ENCODE measurements at regions not wholly inside any gene's neighbourhood (a gene's known extent, or its start where the extent isn't known, plus 50 kb on each side); places are given as distances from the start of the nearest gene placed in this dataset.

GRCh38 chr2:226680719-226681118 is 118.9 kb downstream of the IRS1 start:
- DNase-seq = no peak

DNA sequence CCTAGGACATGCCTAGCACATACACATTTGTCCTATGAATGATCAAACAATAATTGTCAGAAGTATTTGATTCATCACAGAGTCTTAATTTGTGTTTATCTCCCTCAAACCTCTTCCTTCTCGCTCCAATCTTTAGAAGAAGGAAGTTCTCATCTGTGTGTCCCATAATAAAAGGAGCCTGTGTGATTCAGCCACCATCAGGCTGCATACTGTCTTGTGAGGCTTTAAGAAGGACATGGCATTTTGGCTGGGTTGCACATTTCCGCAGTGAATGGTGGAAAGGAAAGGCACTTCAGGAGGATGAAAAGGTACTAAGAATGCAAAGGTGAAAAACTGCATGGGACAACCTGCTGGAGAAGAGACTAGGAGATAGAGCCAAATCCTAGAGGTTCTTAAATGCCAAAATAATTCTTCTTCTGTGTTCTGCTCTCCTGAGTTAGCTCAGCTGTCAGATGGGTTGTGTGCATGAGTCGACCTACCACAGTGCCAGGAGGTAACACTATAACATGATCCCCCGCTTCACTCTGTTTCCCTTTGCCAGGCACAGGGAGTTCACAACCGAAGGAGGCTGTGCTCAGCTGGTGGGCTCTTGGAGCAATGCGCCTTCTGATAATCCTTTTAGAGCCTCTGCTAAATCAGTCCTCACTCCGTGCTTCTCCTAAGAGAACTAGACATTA is 120.1 kb downstream of the IRS1 start:
- DNase-seq = no peak

GRCh38 chr2:226678422-226678821 is 121.2 kb downstream of the IRS1 start:
- no peak for DNase-seq

DNA sequence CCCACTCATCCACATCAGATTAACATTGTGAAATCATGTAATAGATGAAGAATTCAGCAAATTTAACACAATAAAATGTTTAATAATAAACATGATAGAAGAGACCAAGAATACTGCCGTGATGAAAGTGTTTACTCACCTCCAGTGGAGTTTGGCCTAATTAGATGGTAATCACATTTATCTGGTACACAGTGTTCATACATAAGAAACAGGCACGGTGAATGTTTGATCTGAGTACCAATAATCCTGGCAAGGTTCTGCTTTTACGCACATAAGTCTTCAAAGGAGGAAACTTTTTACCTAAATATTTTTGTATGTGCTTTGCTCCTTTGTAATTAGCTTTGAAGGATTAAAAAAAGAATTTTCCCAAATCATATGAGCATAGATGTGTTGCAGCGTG is 122.5 kb downstream of the IRS1 start:
- DNase-seq = no peak

DNA sequence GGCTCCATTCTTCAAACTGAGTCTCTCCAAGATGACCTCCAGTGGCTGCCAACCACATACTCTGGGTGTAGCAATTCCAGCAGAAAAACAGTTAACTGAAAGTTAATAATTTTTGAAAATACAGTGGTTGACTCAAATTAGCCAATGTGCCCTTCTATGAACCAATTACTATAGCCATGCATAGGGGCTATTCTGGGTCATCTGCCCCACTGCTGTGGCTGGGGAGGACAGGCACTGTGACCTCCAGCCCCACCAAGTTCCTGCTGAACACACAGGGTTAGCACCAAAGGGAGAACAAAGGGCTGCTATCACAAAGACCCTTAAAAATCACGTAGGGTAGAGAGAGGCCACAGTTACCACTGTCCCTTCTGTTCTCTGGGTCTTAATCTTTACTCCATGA is 123.0 kb downstream of the IRS1 start:
- no peak for DNase-seq

DNA sequence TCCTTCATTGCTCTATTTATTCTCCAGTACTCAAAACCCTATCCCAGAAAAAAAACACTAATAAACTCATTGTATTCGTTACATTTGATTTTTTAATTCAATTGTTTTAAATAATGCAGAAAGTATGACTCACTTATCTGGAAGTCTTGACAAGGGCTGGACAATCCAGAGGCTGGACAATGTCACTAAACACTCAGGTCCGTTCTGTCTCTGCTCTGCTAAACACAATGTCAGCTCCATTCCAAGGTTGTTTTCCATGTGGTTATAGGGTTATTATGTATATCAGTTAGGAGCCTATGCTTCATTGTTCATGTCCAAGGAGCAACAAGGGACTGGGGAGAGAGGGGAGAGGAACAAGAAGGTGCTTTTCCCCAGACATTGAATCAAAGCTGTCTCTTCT is 125.5 kb downstream of the IRS1 start:
- DNase-seq = no peak

DNA sequence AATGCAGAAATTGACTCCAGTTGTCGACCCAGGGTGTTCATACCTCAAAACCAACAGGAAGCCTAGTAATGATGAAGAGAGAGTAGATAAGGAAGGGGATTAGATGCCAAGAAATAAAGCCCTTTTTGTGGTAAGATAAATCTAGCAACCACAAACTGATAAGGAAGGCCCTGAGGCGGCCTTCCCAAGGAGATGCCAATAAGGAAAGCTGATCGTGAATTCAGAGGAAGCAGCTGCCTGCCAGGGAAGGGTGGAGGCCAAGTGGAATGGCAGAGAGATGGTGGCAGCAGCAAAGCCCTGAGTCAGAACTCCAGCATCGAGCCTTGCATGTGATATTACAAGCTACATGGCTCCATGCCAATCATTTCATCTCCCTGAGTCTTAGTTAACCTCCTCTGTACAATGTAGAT is 126.3 kb downstream of the IRS1 start:
- no peak for DNase-seq

DNA sequence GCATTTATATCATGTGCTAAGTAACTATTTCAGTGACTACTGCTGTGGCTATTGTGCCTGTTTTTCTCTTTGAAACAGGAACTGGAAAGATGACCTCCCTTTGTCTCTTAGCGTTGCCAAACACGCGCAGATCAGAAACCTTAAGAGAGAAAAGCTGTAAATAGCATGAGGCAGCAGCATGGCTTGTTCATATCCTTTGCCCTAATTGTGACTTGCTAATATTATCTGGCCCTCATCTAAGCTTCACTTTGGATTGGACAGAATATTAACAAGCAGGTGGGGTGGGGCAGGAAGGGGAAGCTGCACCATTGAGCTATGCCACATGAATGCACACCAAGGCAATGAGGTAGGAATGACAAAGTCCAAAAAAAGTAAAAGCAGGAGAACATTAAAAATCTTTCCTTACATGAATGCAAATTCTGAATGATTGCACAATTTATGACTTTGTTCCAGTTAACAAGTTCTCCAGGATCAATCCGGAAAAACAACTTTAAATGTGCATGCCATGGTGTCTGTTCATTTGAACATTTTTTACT is 128.4 kb downstream of the IRS1 start:
- DNase-seq = no peak

DNA sequence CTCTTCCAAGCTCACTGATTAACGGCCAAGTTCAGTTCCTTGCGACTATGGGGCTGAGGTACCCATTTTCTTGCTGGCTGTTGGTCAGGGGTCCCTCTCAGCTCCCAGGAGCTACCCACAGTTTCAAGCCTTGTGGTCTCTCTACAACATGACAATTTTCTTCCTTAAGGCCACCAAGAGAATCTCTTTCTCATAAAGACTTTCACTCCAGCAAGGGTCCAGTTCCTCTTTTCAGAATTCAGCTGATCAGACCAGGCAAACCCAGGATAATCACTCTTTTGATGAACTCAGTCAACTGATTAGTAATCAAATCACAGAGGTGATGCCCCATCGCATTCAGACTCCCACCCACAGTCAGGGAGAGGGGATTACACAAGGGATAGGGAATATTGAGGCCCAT is 129.7 kb downstream of the IRS1 start:
- DNase-seq = no peak

GRCh38 chr2:226669249-226669648 is 130.4 kb downstream of the IRS1 start:
- no peak for DNase-seq

DNA sequence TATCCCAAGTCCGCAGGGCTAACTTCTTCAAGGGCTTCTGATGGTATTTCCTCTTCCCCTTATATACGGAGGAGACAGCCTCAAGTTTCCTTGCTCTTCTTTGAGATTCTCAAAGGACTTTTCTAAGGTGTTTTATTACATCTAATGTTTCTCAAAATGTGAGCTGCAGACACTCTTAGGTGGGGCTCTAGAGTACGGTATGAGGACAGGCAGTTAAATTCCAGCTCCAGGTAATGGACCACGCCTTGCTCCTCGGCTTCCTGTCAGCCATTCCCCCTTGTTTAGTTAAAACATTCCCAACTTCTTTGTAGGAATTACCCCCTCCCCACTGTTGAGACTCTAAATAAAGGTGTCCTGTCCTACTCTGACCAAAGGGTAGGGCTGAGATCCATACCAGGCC is 131.9 kb downstream of the IRS1 start:
- no peak for DNase-seq

GRCh38 chr2:226665306-226665831 is 134.3 kb downstream of the IRS1 start:
- DNase-seq = no peak

GRCh38 chr2:226664661-226665060 is 135.0 kb downstream of the IRS1 start:
- no peak for DNase-seq

DNA sequence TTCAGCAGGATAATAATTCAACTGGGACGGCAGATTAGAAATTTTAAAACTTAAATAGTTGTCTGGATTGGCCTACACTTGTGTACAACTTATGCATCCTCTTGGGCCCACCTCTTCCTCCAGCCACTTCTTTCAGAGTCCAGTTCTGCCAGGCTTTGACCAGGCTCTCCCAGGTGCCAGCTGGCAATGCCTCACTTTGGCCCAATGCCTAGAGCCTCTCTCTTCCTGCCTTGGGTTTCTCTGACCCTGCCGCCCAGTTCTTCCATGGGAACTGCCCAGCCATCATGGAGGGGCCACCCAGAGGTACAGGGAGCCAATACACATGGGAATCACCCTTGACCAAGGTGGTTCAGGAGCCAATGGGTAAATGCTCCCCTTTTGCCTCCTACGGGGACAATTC is 135.5 kb downstream of the IRS1 start:
- no peak for DNase-seq

DNA sequence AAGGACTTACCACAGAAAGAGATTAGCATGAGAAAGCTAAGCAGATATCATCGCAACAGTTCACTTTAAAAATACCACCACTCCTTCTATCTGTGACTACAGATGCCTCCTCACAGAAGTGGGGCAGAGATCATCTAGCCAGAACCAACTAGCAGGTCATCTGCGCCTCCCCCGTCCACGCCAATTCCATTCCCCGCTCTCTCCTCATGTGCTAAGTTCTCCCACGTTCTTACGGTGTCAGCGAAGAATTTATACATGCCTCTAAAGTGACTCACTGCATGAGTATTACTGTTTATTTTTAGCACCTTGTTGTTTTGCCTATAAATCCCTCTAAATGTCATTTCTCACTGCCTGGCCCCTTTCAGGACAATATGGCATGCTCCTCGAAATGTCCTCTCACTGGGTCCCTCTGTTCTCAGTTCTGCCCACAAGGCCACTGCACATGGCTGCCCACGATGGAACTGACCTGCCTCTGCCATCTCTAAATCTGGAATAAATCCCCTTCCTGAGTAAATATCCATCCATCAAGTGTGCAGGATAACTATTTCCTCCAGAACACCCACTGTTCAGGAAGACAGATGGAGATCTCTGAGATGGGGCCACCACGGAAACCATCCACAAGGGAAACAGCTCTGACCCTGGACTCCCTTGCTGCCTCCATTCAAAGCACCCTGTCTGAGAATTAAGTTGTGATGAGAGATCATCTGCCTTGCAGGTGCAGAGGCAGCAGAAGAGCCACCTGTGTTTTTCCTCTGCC is 137.7 kb downstream of the IRS1 start:
- DNase-seq = no peak

DNA sequence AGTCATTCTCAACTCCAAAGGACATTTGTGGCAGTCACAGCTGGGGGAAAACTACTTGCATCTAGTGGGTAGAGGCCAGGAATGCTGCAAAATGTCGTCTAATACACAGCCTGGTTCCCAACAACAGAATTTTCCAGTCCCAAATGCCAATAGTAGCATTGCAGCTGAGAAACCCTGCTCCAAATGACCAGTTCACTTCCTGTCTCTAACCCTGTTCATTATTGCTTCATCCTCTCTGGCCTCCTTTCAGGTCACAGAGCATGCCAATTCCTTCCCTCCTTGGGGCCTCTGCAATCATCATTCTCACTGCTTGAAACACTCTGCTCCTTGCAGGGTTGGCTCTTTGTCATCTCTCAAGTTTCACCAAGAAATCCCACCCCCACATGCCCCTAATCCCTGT is 139.1 kb downstream of the IRS1 start:
- no peak for DNase-seq

GRCh38 chr2:226660124-226660523 is 139.5 kb downstream of the IRS1 start:
- DNase-seq = no peak

DNA sequence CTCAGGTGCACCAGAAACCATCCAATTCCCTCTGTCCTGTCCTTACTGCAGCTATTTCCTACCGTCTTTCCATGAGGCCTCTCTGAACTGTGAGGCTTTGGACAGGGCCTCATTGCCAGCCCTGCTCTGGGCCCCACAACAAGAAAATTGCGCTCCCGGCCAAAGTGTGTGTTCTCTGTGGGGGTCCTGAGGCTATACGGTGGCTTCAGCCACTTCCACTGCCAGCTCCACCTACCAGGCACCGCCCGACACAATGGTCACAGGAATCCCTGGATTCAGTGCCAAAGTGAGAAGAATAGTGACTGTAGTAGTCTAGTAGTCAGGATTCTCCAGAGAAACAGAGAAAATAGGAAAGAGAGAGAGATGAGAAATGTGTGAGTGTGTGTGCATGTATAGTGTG is 140.2 kb downstream of the IRS1 start:
- no peak for DNase-seq

DNA sequence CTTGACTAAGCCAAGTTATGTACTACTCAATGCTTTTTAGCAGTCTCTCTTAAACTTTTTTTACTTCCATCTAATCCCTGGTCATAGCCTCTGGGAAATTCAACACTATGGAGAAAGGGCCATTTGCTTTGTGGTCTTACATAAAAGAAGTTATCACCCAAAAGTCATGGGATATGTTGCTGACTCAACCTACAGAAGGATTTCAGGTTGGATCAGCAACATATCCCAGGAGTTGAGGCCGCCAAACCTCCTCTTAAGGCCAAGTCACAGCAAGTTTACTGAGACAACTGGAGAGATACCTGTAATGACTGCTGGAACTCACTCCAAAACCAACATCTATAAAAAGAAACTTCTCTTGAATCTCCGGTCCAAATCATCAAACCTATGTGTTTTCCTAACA is 141.1 kb downstream of the IRS1 start:
- no peak for DNase-seq

DNA sequence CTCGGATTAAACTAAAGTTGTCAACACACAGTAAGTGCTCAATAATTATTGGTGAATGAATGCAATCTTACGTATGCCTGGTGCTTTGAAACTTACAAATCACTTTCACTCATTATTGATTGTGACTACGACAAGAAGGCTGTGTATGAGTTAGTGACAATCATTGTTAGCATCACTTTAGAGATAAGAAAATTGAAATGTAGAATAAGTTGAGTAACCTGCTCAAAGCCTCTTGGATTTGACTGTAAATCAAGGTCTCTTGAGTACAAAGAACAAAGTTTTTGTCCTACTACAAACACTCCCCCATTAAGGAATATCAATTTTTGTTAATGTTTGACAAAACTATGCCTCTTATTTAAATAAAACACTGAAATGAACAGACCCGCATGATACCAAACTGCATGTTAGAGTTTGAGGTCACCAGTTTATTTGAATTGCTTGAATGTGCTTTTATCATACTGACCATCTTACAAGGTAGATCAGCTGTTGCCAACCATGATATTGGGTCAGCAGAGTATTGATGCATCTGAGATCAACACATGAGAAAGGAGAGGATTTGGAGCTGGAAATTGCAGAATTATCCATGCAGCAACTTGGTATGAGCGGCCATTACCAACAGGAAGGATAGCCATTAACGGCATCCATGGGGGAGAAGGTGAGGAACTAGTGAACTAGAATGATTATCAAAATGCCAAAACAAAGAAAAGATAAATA is 142.1 kb downstream of the IRS1 start:
- DNase-seq = no peak

- no peak for DNase-seq
Measured at GRCh38 chr2:226656367-226656766, 143.3 kb downstream of the IRS1 start.

- no peak for DNase-seq
Measured at GRCh38 chr2:226655871-226656270, 143.7 kb downstream of the IRS1 start.

DNA sequence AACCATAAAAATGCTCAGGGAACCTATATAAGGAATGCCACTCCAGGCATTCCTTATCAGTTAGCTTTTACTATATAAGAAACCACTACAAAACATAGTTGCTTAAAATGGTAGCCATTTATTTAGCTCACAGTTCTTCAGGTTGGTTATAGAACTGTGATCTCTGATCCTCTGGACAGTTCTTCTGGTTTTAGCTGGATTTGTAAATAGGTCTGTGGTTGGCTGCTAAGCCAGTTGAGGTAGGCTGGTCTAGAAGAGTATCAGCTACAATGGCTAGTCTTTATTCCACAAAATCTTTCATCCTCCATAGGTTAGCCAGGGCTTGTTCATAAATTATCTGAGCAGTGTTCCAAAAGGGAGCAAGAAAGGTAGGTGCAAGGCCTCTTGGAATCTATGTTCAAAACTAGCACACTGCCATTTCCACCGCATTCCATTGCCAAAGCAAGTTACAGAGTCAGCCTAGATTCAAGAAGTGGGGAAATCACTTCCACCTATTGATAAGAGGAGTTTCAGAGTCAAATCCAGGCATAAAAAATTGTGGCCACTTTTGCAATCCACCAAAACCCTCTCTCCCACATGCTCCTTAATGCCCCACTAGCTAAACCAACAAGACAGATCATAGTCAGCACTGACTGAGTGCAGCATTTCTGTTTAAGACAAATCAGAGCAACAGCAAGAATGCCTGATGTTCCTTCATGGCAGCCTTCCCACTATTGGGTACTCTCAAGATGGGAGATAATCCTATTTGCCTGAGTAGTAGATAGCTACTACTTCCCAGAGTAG is 146.4 kb downstream of the IRS1 start:
- no peak for DNase-seq
